Stomach (tissue), 8 donors: ENCODE measurements at regions not wholly inside any gene's neighbourhood (a gene's known extent, or its start where the extent isn't known, plus 50 kb on each side); places are given as distances from the start of the nearest gene placed in this dataset.
"Not testable (repeated sequence)": the region's sequence is repeated elsewhere in the genome, so short reads cannot be mapped to it uniquely, and the experiment has no call there.

ENCODE experiments used
- DNase-seq, 2 donors: peaks; one replicate each; pipeline versions ENCODE4 v3.0.0 to v3.0.0-alpha.2; 2013 to 2019
- H3K27ac ChIP-seq, 5 donors: fragments of 200-600 bp in 4 of 5; sonication (generic) in 4 of 5; one replicate each; pipeline ENCODE4 v1.5.1; 2013 to 2019; ENCODE audit warnings: mild to moderate bottlenecking in 1 of 5, moderate library complexity in 1 of 5
- H3K27me3 ChIP-seq, 3 donors: fragments of 200-600 bp; sonication (generic); one replicate each; pipeline ENCODE4 v1.5.1; 2017 to 2019; ENCODE audit warnings: mixed run types in 1 of 3
- H3K36me3 ChIP-seq, 4 donors: fragments of 200-600 bp; sonication (generic); 1 replicate in 3 of 4; 2 replicates in 1 of 4; pipeline ENCODE4 v1.5.1; 2016 to 2019
- H3K4me1 ChIP-seq, 4 donors: fragments of 200-600 bp; sonication (generic); one replicate each; pipeline ENCODE4 v1.5.1; 2016 to 2019
- H3K4me3 ChIP-seq, 4 donors: fragments of 200-600 bp; sonication (generic) in 3 of 4; one replicate each; pipeline ENCODE4 v1.5.1; 2016 to 2019; ENCODE audit warnings: mild to moderate bottlenecking in 1 of 4
- H3K9me3 ChIP-seq, 4 donors: fragments of 200-600 bp; sonication (generic); one replicate each; pipeline ENCODE4 v1.5.1; 2016 to 2019
- EP300 ChIP-seq: sonication (generic); formaldehyde crosslinking; IDR thresholded peaks from one replicate; pipeline ENCODE4 v1.6.1; 2017; ENCODE audit warnings: antibody characterized with exemption
- POLR2A ChIP-seq, 4 donors: fragments of 450-650 bp; IDR thresholded peaks; one replicate each; pipeline ENCODE4 v1.6.1; 2016; ENCODE audit warnings: antibody characterized with exemption in 4 of 4, control low read depth in 2 of 4, mild to moderate bottlenecking in 1 of 4, moderate library complexity in 1 of 4
- POLR2AphosphoS5 ChIP-seq, 3 donors: sonication (generic); formaldehyde crosslinking; IDR thresholded peaks; one replicate each; pipeline ENCODE4 v1.6.1; 2016; ENCODE audit warnings: antibody characterized with exemption in 3 of 3
- WGBS, 5 donors: extraction: QIAGEN DNeasy Blood & Tissue Kit in 3 of 5; methylation state at CpG; one replicate each; pipeline versions ENCODE4 v1.1.5 to v1.1.7; 2013 to 2018; 5-methylcytosine and 5-hydroxymethylcytosine counted together
- intact Hi-C: fragments of 100-400 bp; cut with DNase I; formaldehyde crosslinking; loops from one replicate; pipeline ENCODE4 v1.15.1; 2023; ENCODE audit warnings: low total_unique reads
- TF ChIP-seq, protein P1 (sequence below), 7 experiments: fragments of 450-650 bp in 4 of 7; fragments of 200-600 bp in 3 of 7; sonication (generic) in 3 of 7; IDR thresholded peaks; one replicate each; pipeline ENCODE4 v1.5.1; 2016 to 2019; ENCODE audit warnings: antibody characterized with exemption in 7 of 7, control low read depth in 2 of 7, mild to moderate bottlenecking in 1 of 7
- donor health status: healthy with polysubstance abuse.
- donor health status: Bipolar disorder and iron deficiency.
- donor health status: healthy.

DNA sequence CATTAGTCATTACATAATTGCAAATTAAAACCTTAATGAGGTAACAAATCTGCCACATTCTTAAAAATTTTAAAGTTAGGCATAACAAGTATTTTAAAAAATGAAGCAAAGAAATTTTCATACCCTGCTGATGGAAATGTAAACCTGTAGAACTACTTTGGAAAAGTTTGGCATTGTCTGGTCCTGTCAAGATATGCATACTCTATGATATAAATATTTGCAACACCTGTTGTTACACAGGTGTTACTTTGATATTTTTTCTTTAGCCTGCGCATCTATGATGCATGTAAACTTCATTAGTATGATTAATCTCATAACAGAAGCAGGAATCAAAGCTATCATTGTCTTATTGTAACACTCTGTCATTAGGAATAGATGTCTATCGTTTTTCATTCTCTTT, 634.3 kb downstream of the TRIB2 start:
- peaks cover 0 to 3% (median 0%) of the 10 kb centered on the region in 4 donors for H3K9me3 ChIP-seq
- H3K36me3 ChIP-seq, result no peaks in the 10 kb centered on the region
- no peak for DNase-seq
- no peak overlapping the region for H3K27ac ChIP-seq
- TF ChIP-seq, protein P1, sequence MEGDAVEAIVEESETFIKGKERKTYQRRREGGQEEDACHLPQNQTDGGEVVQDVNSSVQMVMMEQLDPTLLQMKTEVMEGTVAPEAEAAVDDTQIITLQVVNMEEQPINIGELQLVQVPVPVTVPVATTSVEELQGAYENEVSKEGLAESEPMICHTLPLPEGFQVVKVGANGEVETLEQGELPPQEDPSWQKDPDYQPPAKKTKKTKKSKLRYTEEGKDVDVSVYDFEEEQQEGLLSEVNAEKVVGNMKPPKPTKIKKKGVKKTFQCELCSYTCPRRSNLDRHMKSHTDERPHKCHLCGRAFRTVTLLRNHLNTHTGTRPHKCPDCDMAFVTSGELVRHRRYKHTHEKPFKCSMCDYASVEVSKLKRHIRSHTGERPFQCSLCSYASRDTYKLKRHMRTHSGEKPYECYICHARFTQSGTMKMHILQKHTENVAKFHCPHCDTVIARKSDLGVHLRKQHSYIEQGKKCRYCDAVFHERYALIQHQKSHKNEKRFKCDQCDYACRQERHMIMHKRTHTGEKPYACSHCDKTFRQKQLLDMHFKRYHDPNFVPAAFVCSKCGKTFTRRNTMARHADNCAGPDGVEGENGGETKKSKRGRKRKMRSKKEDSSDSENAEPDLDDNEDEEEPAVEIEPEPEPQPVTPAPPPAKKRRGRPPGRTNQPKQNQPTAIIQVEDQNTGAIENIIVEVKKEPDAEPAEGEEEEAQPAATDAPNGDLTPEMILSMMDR (IDR thresholded peaks at IDR 0.05), result no peak
- TF ChIP-seq POLR2AphosphoS5 (IDR thresholded peaks at IDR 0.05) (no peak), EP300 (no peak), POLR2A (IDR thresholded peaks at IDR 0.05) (no peak)
- intact Hi-C loops, result no loop called here
- H3K27me3 ChIP-seq, result no peaks in the 10 kb centered on the region
- H3K4me3 ChIP-seq, result no peak overlapping the region
- WGBS, 5 donors, result 69 to 79% (median 78%) methylated on average over 2 of the region's 2 CpGs
- H3K4me1 ChIP-seq, result no peaks in the 10 kb centered on the region

DNA sequence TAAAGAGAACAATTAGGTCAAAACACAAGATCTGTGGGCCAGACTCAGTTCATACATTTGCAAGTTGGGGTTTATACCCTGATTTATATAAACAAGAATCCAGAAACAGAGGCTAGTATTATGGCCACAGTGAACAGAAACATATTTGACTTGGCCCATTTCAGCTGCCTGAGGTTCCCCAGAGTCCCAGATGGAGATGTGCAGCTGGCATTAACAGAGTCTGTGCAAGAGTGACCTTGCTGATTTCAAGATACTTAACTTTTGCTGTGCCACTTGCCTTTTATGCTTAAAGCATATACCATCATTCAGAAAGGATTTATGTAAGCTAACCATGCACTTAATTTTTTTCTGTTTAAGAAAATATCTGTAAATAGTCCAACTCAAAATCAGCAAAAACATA, 636.3 kb downstream of the TRIB2 start:
- no peak for DNase-seq
- Histone ChIP-seq H3K27ac (no peak overlapping the region), H3K4me3 (no peak overlapping the region), H3K4me1 (no peaks in the 10 kb centered on the region), H3K9me3 (peaks cover 0 to 3% (median 0%) of the 10 kb centered on the region in 4 donors), H3K27me3 (no peaks in the 10 kb centered on the region), H3K36me3 (no peaks in the 10 kb centered on the region)
- intact Hi-C loops, result no loop called here
- TF ChIP-seq POLR2AphosphoS5 (IDR thresholded peaks at IDR 0.05), result no peak
- no peak for TF ChIP-seq POLR2A (IDR thresholded peaks at IDR 0.05)
- TF ChIP-seq, protein P1 (IDR thresholded peaks at IDR 0.05), result no peak
- TF ChIP-seq EP300, result no peak

DNA sequence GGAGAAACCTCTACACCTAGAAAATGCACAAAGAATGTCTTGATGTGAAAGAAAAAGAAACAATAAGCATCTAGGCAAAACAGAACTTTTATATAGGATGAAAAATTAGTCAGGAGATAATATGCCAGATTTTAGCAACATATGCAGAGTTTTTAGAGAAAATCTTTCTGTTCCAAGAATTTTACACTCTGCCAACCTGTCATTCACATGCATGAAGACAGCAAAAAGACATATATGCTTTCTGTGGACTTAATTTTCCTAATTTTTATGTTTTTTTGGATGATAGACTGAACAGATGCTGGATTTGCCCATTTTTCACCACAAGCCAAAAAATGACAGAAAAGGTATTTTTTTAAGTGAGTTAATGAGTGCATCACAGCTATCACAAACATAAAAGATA, 637.3 kb downstream of the TRIB2 start:
- no peak overlapping the region for H3K4me3 ChIP-seq
- no peak for DNase-seq
- H3K9me3 ChIP-seq, result no peaks in the 10 kb centered on the region
- H3K27ac ChIP-seq, result no peak overlapping the region
- no peaks in the 10 kb centered on the region for H3K4me1 ChIP-seq
- intact Hi-C loops, result no loop called here
- H3K27me3 ChIP-seq, result no peaks in the 10 kb centered on the region
- no peaks in the 10 kb centered on the region for H3K36me3 ChIP-seq
- no peak for TF ChIP-seq POLR2A (IDR thresholded peaks at IDR 0.05)
- no peak for TF ChIP-seq POLR2AphosphoS5 (IDR thresholded peaks at IDR 0.05)
- no peak for TF ChIP-seq EP300
- TF ChIP-seq, protein P1 (IDR thresholded peaks at IDR 0.05), result no peak

DNA sequence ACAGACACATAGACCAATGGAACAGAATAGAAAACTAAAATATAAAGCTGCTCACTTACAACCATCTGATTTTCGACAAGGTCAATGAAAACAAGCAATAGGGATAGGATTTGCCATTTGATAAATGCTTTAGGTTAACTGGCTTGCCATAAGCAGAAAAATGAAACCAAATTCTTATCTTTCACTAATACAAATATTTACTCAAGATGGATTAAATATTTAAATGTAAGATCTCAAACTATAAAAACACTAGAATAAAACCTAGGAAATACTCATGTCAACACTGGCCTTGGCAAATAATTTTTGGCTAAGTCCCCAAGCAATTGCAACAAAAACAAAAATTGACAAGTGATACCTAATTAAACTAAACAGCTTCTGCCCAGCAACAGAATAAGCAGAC, 665.2 kb downstream of the TRIB2 start:
- H3K4me1 ChIP-seq, result peaks cover 0 to 10% (median 1%) of the 10 kb centered on the region in 4 donors
- H3K9me3 ChIP-seq, intact Hi-C loops, H3K27me3 ChIP-seq, H3K36me3 ChIP-seq, H3K4me3 ChIP-seq, H3K27ac ChIP-seq, DNase-seq: not testable (repeated sequence)
- WGBS, 5 donors, result 0 to 30% (median 15%) methylated on average over 1 of the region's 1 CpG

DNA sequence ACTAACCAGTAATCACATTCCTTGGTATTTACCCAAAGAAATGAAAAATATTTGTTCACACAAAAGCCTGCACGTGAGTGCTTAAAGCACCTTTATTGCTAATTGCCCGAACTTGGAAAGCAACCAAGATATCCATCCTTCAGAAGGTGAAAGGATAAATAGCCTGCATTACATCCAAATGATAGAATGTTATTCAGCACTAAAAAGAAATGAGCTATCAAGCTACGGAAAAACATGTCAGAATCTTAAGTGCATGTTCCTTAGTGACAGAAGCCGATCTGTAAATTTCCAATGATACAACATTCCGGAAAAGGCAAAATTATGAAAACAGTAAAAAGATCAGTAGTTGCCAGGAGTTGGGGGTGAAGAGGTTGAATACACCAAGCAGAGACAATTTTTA, 672.4 kb downstream of the TRIB2 start:
- H3K36me3 ChIP-seq, H3K4me1 ChIP-seq, H3K27me3 ChIP-seq, DNase-seq, H3K4me3 ChIP-seq, H3K9me3 ChIP-seq, intact Hi-C loops, H3K27ac ChIP-seq: not testable (repeated sequence)
- 63 to 73% (median 65%) methylated on average over 5 of the region's 5 CpGs for WGBS, 5 donors

DNA sequence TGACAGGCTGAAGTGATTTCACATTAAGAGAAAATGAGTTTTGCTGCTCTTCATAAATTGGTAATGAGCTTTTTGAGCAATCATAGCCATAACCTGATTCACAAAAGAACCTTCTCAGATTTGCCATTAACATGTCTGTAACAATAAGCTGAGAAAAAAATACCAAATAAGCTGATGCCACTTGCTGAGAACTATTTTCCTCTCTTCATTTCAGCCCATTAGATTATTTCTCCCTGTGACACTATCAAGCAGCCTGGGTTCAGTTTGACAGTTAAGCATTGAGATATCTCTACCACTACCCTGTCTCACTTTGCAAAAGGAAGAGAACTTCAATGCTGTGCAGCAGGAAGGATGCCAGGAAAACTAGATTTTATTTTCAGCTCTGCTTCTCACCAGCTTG, 673.9 kb downstream of the TRIB2 start:
- H3K4me3 ChIP-seq, result no peak overlapping the region
- TF ChIP-seq, protein P1 (IDR thresholded peaks at IDR 0.05), result no peak
- TF ChIP-seq EP300 (no peak), POLR2A (IDR thresholded peaks at IDR 0.05) (no peak), POLR2AphosphoS5 (IDR thresholded peaks at IDR 0.05) (no peak)
- H3K36me3 ChIP-seq, result no peaks in the 10 kb centered on the region
- H3K27me3 ChIP-seq, result no peaks in the 10 kb centered on the region
- H3K9me3 ChIP-seq, result peaks cover 0 to 9% (median 0%) of the 10 kb centered on the region in 4 donors
- no peaks in the 10 kb centered on the region for H3K4me1 ChIP-seq
- intact Hi-C loops, result no loop called here
- DNase-seq, result no peak
- no peak overlapping the region for H3K27ac ChIP-seq
